ENCODE measurements at regions not wholly inside any gene's neighbourhood (a gene's known extent, or its start where the extent isn't known, plus 50 kb on each side); places are given as distances from the start of the nearest gene placed in this dataset.
A peak's percentile ranks its signal among the peaks of the same experiment; 100 is the strongest.
"Not testable (repeated sequence)": the region's sequence is repeated elsewhere in the genome, so short reads cannot be mapped to it uniquely, and the experiment has no call there.

DNA sequence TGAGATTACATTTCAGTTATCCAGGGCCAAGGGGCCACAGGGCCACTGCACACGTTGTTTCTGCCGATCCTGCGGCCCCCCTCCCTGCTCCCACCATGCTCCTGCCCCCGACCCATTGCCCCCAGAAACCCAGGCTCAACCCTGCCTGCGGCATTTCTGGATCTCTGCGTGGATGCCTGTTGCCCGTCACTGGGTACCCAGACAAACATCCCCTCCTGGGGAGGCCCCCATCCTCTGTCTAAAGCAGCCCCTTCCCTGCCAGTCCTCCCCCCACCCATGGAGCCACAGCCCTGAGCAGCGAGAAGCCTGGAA, 326.4 kb upstream of the SFSWAP start:
- Histone ChIP-seq H3K27ac (no peak overlapping the region), H3K4me1 (no peaks in the 10 kb centered on the region), H3K9me3 (no peaks in the 10 kb centered on the region), H3K4me3 (no peak overlapping the region), H3K27me3 (peaks cover 3 to 85% (median 53%) of the 10 kb centered on the region in 3 donors), H3K36me3 (no peaks in the 10 kb centered on the region)
- DNase-seq = peak; percentile 56
- intact Hi-C loops (cut with DNase I) = no loop called here
- TF ChIP-seq POLR2AphosphoS5 (IDR thresholded peaks at IDR 0.05) (no peak), POLR2A (IDR thresholded peaks at IDR 0.05) (no peak)
- 54 to 70% methylated on average over 8 of the region's 8 CpGs for WGBS, 2 donors

DNA sequence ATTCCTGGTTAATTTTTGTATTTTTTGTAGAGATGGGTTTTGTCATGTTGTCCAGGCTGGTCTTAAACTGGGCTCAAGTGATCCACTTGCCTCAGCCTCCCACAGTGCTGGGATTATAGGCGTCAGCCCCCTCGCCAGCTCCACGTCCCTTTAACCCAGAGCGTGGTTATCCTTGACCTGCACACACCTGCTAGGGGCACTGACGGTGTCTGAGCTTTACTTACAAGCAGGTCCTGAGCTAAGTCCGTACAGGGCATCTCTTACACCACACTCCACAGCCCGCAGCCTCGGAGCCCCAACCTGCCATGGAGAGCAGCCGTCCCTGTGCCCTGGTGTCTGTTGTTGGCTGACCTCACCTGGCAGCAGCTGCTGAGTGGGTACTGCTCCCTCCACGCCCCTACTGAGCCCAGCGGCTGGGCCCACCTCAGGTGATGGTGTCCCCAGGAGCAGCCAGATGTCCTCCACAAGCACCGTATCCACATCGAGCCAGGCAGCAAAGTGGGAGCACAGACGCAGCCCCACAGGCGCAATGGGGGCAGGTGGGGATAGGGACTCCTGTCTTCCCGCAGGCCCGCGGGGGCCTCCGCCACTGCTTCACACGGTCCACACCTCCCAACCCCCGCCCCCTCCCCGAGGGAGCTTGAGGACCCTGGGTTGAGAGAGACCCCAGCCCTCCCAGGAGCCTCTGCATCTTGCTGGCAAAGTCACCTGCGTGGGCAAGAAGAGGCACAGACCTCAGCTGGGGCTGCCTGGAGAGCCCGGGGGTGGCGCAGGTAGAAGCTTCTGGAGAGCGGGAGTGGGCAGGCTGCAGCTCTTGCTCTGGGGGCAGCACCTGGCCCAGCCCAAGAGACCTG, 325.4 kb upstream of the SFSWAP start:
- H3K4me1 ChIP-seq = no peaks in the 10 kb centered on the region
- H3K27ac ChIP-seq = no peak overlapping the region
- no peaks in the 10 kb centered on the region for H3K9me3 ChIP-seq
- no peak for TF ChIP-seq EP300 (IDR thresholded peaks at IDR 0.05)
- no peak for TF ChIP-seq POLR2A (IDR thresholded peaks at IDR 0.05)
- no peak for TF ChIP-seq POLR2AphosphoS5 (IDR thresholded peaks at IDR 0.05)
- TF ChIP-seq, protein P1, sequence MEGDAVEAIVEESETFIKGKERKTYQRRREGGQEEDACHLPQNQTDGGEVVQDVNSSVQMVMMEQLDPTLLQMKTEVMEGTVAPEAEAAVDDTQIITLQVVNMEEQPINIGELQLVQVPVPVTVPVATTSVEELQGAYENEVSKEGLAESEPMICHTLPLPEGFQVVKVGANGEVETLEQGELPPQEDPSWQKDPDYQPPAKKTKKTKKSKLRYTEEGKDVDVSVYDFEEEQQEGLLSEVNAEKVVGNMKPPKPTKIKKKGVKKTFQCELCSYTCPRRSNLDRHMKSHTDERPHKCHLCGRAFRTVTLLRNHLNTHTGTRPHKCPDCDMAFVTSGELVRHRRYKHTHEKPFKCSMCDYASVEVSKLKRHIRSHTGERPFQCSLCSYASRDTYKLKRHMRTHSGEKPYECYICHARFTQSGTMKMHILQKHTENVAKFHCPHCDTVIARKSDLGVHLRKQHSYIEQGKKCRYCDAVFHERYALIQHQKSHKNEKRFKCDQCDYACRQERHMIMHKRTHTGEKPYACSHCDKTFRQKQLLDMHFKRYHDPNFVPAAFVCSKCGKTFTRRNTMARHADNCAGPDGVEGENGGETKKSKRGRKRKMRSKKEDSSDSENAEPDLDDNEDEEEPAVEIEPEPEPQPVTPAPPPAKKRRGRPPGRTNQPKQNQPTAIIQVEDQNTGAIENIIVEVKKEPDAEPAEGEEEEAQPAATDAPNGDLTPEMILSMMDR (IDR thresholded peaks at IDR 0.05) = no peak
- H3K4me3 ChIP-seq = no peak overlapping the region
- H3K36me3 ChIP-seq = no peaks in the 10 kb centered on the region
- H3K27me3 ChIP-seq = peaks cover 3 to 79% (median 49%) of the 10 kb centered on the region in 3 donors
- peak; percentile 30 for DNase-seq
- 67 to 82% methylated on average over 26 of the region's 26 CpGs for WGBS, 2 donors
- intact Hi-C loops (cut with DNase I) = no loop called here

DNA sequence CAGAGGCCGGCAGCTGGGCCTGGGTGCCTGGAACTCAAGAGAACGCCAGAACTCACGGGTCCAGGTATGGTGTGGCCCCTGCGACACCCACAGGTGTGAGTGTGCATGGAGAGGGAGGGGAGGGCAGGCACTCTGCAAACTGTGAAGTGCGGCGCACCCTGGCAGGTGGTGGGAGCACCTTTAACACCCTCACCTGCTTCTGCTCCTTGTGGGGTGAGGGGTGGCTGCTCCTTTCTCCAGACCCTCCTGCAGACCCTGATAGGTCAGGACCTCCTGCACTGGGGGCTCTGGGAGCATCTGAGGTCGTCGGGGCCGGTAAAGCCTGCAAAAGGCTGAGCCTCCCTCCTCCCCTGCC, 324.7 kb upstream of the SFSWAP start:
- WGBS, 2 donors = 53 to 70% methylated on average over 9 of the region's 9 CpGs
- Histone ChIP-seq H3K27me3 (peaks cover under 1 to 79% (median 43%) of the 10 kb centered on the region in 3 donors), H3K4me1 (no peaks in the 10 kb centered on the region), H3K9me3 (no peaks in the 10 kb centered on the region), H3K36me3 (no peaks in the 10 kb centered on the region), H3K4me3 (no peak overlapping the region), H3K27ac (no peak overlapping the region)
- TF ChIP-seq, protein P1 (IDR thresholded peaks at IDR 0.05) = no peak
- peak; percentile 50 for DNase-seq
- intact Hi-C loops (cut with DNase I) = no loop called here

DNA sequence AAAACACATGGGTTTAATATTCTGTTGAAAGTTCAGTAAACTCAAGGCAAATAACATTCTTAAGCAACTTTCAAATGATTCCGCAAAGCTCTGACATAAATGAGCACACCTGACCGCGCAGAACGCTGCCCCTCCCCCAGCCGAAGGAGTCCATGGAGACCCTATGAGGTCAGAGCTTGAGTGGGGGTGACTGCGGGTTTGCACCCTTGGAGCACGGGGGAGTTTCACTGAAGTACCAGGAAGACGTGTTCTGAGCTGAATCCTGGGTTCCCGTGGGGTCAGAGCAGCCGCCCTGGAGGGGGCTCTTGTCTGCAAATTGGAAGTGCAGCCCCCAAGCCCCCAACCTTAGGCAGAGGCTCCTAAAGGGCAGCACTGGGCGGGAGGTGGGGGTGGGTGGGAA, 324.1 kb upstream of the SFSWAP start:
- no peaks in the 10 kb centered on the region for H3K4me1 ChIP-seq
- H3K27ac ChIP-seq = no peak overlapping the region
- WGBS, 2 donors = 66 to 75% methylated on average over 11 of the region's 11 CpGs
- no peak overlapping the region for H3K4me3 ChIP-seq
- DNase-seq = no peak
- H3K36me3 ChIP-seq = no peaks in the 10 kb centered on the region
- H3K27me3 ChIP-seq = peaks cover 0 to 79% (median 36%) of the 10 kb centered on the region in 3 donors
- intact Hi-C loops (cut with DNase I) = no loop called here
- TF ChIP-seq POLR2A (IDR thresholded peaks at IDR 0.05) = no peak
- no peak for TF ChIP-seq POLR2AphosphoS5 (IDR thresholded peaks at IDR 0.05)
- TF ChIP-seq EP300 (IDR thresholded peaks at IDR 0.05) = no peak
- TF ChIP-seq, protein P1 (IDR thresholded peaks at IDR 0.05) = no peak
- no peaks in the 10 kb centered on the region for H3K9me3 ChIP-seq

DNA sequence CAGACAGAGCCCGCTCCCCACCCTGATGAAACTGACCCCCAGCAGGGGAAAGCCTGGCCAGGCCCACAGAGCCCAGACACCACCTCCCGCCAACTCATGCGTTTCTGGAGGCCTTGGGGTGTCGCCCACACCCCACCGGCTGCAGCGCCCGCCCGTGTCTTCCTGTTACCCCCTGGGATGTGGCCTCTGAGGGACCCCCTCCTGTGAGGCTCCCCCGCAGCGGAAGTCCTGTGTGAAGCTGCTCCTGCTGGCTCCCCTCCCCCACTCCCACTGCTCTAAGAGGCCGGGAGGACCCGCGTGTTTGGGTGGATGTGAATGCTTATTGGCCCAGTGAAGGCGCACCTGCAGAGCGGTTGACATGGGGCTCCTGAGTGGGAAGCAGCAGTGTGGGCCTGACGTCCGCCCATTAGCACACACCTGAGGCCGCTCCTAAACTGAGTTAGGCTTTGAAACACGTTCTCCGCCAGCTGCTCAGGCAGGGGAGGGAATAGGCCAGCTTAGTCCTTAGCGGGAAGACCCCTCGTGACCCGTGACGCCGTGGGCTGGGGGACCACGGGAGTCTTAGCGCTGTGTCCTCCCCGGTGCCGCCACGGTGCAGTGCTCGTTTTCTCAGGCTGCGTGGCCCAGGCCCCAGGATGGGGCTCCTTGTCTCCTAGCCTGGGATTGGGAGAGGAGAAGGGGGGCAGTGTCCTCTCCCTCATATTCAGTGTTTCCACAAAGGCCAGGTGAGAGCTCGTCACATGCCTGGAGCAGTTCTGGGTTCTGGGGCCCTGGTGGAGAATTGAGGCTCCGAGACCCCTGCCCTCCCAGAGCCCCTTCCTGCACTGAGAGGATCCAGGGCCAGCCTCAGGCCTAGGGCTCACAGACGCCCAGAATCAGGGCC, 323.4 kb upstream of the SFSWAP start:
- H3K27ac ChIP-seq = no peak overlapping the region
- no peak overlapping the region for H3K4me3 ChIP-seq
- intact Hi-C loops (cut with DNase I) = no loop called here
- no peaks in the 10 kb centered on the region for H3K36me3 ChIP-seq
- 70 to 71% methylated on average over 35 of the region's 35 CpGs for WGBS, 2 donors
- no peaks in the 10 kb centered on the region for H3K9me3 ChIP-seq
- TF ChIP-seq, protein P1 (IDR thresholded peaks at IDR 0.05) = no peak
- TF ChIP-seq EP300 (IDR thresholded peaks at IDR 0.05) = no peak
- TF ChIP-seq POLR2AphosphoS5 (IDR thresholded peaks at IDR 0.05) = no peak
- no peak for TF ChIP-seq POLR2A (IDR thresholded peaks at IDR 0.05)
- no peak for DNase-seq
- no peaks in the 10 kb centered on the region for H3K4me1 ChIP-seq
- peaks cover 0 to 75% (median 31%) of the 10 kb centered on the region in 3 donors for H3K27me3 ChIP-seq

DNA sequence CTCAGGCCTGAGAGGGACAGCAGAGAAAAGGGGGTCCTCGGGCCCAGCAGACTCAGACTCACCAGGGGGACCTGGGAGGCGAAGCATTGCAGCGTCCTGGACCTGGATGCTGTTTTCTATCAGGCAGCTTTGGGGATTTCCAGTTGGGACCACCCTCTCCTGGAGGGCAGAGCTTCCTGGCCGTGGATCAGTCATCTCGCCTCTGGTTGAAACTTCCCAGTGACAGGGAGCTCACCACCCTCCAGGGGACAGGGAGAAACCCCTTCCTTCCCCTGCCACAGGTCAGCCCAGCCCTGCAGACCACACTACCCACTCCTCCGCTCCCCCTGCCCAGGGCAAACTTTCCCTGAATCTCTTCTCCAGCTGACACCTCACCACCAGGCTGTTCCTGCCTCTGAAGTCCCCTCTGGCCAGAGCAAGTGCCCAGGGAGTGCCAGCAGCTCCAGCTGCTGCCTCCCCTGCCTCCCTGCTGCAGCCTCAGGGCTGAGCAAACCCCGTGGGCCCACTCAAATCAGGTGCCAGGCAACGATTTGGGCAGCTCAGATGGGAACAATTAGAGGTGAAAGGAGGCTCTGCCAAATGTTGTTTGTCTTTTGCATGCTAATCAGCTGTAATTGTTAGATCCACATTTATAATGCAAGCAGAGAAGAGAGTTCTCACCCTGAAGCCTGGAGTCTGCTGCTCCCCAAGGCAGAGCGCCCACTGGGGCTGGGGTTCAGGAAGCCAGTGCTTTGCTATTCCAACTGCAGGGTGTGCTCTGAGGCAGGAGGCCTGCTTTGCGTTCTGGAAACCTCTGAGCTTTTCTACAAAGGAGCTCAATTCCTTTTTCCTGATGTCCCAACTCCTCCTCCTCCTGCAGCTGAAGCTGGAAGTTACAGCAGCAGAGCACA, 322.5 kb upstream of the SFSWAP start:
- H3K9me3 ChIP-seq; DNase-seq; H3K27ac ChIP-seq; H3K4me1 ChIP-seq; H3K4me3 ChIP-seq; H3K36me3 ChIP-seq; intact Hi-C loops (cut with DNase I): not testable (repeated sequence)
- WGBS, 2 donors = 45 to 66% methylated on average over 8 of the region's 10 CpGs
- H3K27me3 ChIP-seq = peaks cover 0 to 74% (median 28%) of the 10 kb centered on the region in 3 donors
